ENCODE measurements at regions not wholly inside any gene's neighbourhood (a gene's known extent, or its start where the extent isn't known, plus 50 kb on each side); places are given as distances from the start of the nearest gene placed in this dataset.

DNA sequence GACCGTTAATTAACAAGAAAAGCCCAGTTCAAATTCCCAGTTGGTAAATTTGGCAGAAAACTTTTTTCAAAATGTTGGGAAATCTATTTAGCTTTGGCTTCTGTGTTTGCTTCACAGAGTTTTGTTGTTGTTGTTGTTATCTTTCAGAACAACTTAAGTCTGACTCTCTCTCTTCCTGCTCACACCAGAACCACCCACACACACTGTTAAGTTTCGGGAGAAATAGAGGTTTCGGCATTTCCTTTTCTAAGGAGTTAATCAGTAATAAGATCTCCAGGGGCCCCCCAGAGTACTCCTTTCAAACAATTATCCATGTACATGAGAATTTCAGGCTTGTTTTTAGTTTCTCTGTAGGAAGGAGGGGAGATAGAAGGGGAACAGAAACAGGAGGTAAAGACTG is 106.2 kb upstream of the PTCHD1 start:
- no peak for DNase-seq (ENCODE audit: low spot score)

GRCh38 chrX:23228950-23229448 is 105.7 kb upstream of the PTCHD1 start:
- no peak for DNase-seq (ENCODE audit: low spot score)

DNA sequence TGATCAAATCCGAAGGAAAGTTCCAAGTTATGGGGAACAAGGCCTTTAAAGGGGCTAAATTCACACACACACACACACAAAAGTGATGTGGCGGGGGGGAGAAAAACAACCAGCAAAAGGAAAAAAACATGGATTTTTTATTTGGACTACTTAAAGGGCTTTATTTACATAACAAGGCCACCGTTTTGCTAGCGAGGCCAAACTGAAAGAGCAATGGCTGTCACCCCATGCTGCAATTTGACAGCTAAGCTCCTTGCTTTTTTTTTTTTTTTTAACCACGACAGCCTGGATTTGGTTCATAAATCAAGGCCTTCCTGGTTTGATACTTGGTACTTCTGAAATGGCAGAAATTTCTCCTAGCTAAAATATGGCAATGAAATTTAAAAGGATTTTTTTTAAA is 99.6 kb upstream of the PTCHD1 start:
- no peak for DNase-seq (ENCODE audit: low spot score)

DNA sequence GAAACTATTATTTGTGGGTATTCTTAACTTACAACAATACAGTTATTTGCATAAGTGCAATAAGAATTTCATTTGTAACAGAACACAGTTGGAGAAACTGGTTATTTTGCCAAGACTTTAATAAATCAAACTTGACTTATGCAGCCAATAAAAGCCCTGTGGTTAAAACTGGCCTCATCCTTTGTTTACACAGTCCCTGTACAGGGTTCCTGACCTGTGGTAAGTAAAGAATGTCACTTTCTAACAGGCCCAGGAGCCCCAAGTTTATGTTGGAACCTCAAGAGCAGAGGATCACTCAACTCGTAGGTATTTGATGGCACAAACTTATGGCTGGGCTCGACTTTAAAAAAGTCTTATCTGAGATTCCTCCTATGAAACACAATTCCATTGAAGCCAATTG is 88.6 kb upstream of the PTCHD1 start:
- no peak for DNase-seq (ENCODE audit: low spot score)

- no peak for DNase-seq (ENCODE audit: low spot score)
Measured at GRCh38 chrX:23248187-23248586, 86.5 kb upstream of the PTCHD1 start.

DNA sequence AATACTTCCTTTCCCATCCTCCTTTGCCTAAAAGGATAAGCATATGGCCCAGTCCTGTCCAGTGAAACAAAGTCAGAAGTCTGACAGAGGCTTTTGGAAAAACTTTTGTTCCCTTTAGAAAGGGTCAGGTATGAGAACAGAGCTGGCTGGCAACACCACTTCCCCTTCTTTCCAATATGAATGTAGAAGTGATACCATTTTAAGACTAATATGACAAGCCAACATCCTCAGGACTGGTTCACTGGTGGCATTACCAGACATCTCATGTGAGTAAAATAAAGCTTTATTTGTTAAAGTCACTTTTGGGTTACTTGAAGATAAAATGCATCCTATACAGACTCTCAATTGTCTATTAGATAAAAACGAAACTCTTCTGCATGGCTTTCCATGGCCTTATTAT is 83.6 kb upstream of the PTCHD1 start:
- DNase-seq (ENCODE audit: low spot score), result no peak

DNA sequence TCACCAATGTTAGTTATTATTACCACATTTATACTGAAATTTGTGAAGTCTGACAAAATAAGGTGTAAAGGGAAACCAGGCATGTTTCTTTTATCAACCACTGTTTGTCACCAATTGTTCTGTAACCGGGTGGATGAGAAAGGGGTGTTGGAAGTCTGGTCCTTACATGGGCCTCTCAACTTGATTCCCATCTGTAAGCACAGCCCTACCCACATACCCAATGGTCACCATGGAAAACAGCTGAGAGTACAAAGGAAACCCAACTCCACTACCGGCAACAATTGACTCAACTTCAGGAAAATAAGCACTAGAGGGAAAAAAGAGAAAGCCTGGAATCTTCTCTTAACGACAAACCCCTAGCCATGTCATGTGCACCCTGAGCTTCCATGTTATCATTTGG is 70.8 kb upstream of the PTCHD1 start:
- no peak for DNase-seq (ENCODE audit: low spot score)

- no peak for DNase-seq (ENCODE audit: low spot score)
Measured at GRCh38 chrX:23269923-23270322, 64.7 kb upstream of the PTCHD1 start.

DNA sequence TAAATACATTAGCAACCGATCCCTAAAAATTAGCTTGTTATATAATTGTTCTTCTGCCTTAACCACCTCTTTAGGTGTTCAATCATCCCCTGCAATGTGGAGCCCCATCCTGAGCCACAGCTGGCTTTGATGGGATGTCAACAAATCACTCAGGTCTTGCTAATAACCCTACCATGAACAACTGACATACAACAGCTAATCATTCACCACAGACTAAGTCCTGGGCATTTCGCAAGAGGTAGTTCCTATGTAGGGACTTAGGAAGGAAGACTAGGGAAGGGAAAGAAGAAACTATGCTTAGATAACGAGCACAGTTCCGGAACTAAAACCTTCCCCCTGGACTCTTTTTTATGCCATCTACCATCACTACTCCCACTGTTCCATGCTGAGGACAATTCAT is 63.6 kb upstream of the PTCHD1 start:
- no peak for DNase-seq (ENCODE audit: low spot score)

- DNase-seq (ENCODE audit: low spot score), result no peak
Measured at GRCh38 chrX:23276475-23276874, 58.2 kb upstream of the PTCHD1 start.
